Lower leg skin (tissue), 3 donors: ENCODE measurements at regions not wholly inside any gene's neighbourhood (a gene's known extent, or its start where the extent isn't known, plus 50 kb on each side); places are given as distances from the start of the nearest gene placed in this dataset.

Experiments
- CTCF ChIP-seq, 3 donors: fragments of 450-650 bp; IDR thresholded peaks; one replicate each; pipeline ENCODE4 v1.5.1; 2016; ENCODE audit warnings: antibody characterized with exemption in 3 of 3, mild to moderate bottlenecking in 3 of 3, moderate library complexity in 2 of 3
- POLR2A ChIP-seq, 2 donors: fragments of 450-650 bp; IDR thresholded peaks; one replicate each; pipeline ENCODE4 v1.6.1; 2016 to 2017; ENCODE audit warnings: antibody characterized with exemption in 2 of 2, mild to moderate bottlenecking in 1 of 2, moderate library complexity in 1 of 2

- TF ChIP-seq CTCF (IDR thresholded peaks at IDR 0.05) (no peak), POLR2A (IDR thresholded peaks at IDR 0.05) (no peak)
Observed at GRCh38 chr2:216925636-216926366, 65.9 kb upstream of the TNP1 start.
